Breast epithelium (tissue), 3 donors: ENCODE measurements at regions not wholly inside any gene's neighbourhood (a gene's known extent, or its start where the extent isn't known, plus 50 kb on each side); places are given as distances from the start of the nearest gene placed in this dataset.

Experiments
- POLR2A ChIP-seq: fragments of 450-650 bp; IDR thresholded peaks from one replicate; pipeline ENCODE4 v1.6.1; 2016; ENCODE audit warnings: antibody characterized with exemption, mild to moderate bottlenecking, moderate library complexity
- TF ChIP-seq, protein P1 (sequence below), 3 donors: fragments of 450-650 bp; IDR thresholded peaks; one replicate each; pipeline ENCODE4 v1.5.1; 2016 to 2017; ENCODE audit warnings: antibody characterized with exemption in 3 of 3, mild to moderate bottlenecking in 3 of 3, moderate library complexity in 3 of 3

DNA sequence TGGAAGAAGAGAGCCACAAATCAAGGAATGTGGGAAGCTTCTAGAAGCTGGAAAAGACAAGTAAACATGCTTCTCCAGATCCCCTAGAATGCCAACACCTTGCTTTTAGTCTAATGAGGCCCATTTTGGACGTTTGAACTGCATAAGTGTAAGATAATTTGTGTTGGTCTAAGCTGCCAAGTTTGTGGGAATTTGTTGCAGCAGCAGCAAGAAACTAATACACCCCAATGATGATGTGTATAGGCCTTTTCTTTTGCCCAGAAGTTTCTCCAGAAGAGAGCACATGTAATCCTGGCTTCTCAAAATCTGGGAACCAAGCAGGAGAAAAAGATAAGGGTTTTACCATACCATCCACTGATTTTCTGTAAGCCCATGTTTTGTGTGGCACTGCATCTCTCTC lies 96.1 kb upstream of the DPT start:
- TF ChIP-seq POLR2A, result no peak
- TF ChIP-seq, protein P1, sequence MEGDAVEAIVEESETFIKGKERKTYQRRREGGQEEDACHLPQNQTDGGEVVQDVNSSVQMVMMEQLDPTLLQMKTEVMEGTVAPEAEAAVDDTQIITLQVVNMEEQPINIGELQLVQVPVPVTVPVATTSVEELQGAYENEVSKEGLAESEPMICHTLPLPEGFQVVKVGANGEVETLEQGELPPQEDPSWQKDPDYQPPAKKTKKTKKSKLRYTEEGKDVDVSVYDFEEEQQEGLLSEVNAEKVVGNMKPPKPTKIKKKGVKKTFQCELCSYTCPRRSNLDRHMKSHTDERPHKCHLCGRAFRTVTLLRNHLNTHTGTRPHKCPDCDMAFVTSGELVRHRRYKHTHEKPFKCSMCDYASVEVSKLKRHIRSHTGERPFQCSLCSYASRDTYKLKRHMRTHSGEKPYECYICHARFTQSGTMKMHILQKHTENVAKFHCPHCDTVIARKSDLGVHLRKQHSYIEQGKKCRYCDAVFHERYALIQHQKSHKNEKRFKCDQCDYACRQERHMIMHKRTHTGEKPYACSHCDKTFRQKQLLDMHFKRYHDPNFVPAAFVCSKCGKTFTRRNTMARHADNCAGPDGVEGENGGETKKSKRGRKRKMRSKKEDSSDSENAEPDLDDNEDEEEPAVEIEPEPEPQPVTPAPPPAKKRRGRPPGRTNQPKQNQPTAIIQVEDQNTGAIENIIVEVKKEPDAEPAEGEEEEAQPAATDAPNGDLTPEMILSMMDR (IDR thresholded peaks at IDR 0.05), result no peak
